A549 (cell line): ENCODE measurements at regions not wholly inside any gene's neighbourhood (a gene's known extent, or its start where the extent isn't known, plus 50 kb on each side); places are given as distances from the start of the nearest gene placed in this dataset.

Experiments
- ATAC-seq, 2 experiments: fragments of 200-7000 bp in 1 of 2; fragments of >200 bp in 1 of 2; cut with Nextera tagmentation in 1 of 2; cut with Tn5 transposase in 1 of 2; 3 replicates each; pipeline versions ENCODE4 v1.8.0 to v1.9.1; 2018 to 2020; ENCODE audit warnings: mild to moderate bottlenecking in 1 of 2, moderate library complexity in 1 of 2
- CTCF ChIA-PET: fragments of 300-600 bp; sonication (Branson Sonifier 250); formaldehyde crosslinking; extraction: SDS; loops from one replicate; lab custom pipeline; 2021; ENCODE audit warnings: antibody characterized with exemption, inconsistent platforms; lab: Yijun Ruan, JAX
- POLR2A ChIA-PET: fragments of 350-600 bp; formaldehyde crosslinking; extraction: SDS; loops from one replicate; lab custom pipeline; 2021; ENCODE audit warnings: antibody characterized with exemption, inconsistent platforms; lab: Yijun Ruan, JAX
- DNase-seq, 2 experiments: peaks; one replicate each; pipeline versions ENCODE4 v3.0.0 to v3.0.0-alpha.2; 2011 to 2016; ENCODE audit warnings: low read depth in 1 of 2, low spot score in 1 of 2
- FAIRE-seq: peaks from 2 replicates; lab custom pipeline; 2011; peaks lifted over from hg19 to GRCh38; lab: Jason Lieb, UNC
- H3K27ac ChIP-seq, 2 experiments: fragments of >200 bp; sonication (Bioruptor Twin); formaldehyde crosslinking; 3 replicates each; pipeline ENCODE4 v1.5.1; 2016 to 2017
- H3K4me1 ChIP-seq: fragments of >200 bp; sonication (Bioruptor Twin); formaldehyde crosslinking; 3 replicates; pipeline ENCODE4 v1.6.1; 2016
- H3K4me2 ChIP-seq: fragments of >200 bp; sonication (Bioruptor Twin); formaldehyde crosslinking; 3 replicates; pipeline ENCODE4 v1.6.1; 2016
- H3K4me3 ChIP-seq: fragments of >200 bp; sonication (Bioruptor Twin); formaldehyde crosslinking; 3 replicates; pipeline ENCODE4 v1.5.1; 2016
- H3K9me3 ChIP-seq: fragments of >200 bp; sonication (Bioruptor Twin); formaldehyde crosslinking; 3 replicates; pipeline ENCODE4 v1.6.1; 2016
- ATOH8 ChIP-seq: fragments of 250-450 bp; sonication (Bioruptor Pico); IDR thresholded peaks from 2 replicates; pipeline ENCODE4 v1.5.0; 2020; ENCODE audit warnings: low read depth, mild to moderate bottlenecking, moderate library complexity
- BCL3 ChIP-seq: fragments of >200 bp; sonication (Bioruptor Twin); formaldehyde crosslinking; IDR thresholded peaks from 3 replicates; pipeline ENCODE4 v1.6.1; 2016
- CTCF ChIP-seq: fragments of >200 bp; sonication (Bioruptor Twin); formaldehyde crosslinking; IDR thresholded peaks from 3 replicates; pipeline ENCODE4 v1.5.1; 2016
- EP300 ChIP-seq, 2 experiments: fragments of >200 bp; sonication (Bioruptor Twin); formaldehyde crosslinking; IDR thresholded peaks; 2 replicates in 1 of 2; 3 replicates in 1 of 2; pipeline ENCODE4 v1.6.1; 2016 to 2017
- ESRRA ChIP-seq: fragments of 150-350 bp; IDR thresholded peaks from 2 replicates; pipeline ENCODE4 v1.6.1; 2014; ENCODE audit warnings: mild to moderate bottlenecking, low read length, borderline replicate concordance
- FOXS1 ChIP-seq: fragments of 250-450 bp; sonication (Bioruptor Pico); IDR thresholded peaks from 2 replicates; pipeline ENCODE4 v1.5.0; 2020; ENCODE audit warnings: mild to moderate bottlenecking, moderate library complexity
- HEYL ChIP-seq: fragments of 250-450 bp; sonication (Bioruptor Pico); IDR thresholded peaks from 2 replicates; pipeline ENCODE4 v1.8.0; 2021; ENCODE audit warnings: mild to moderate bottlenecking, moderate library complexity
- HOXA7 ChIP-seq: fragments of 250-450 bp; sonication (Bioruptor Pico); IDR thresholded peaks from 2 replicates; pipeline ENCODE4 v1.5.0; 2020; ENCODE audit warnings: mild to moderate bottlenecking, moderate library complexity
- HOXB13 ChIP-seq: fragments of 250-450 bp; sonication (Bioruptor Pico); IDR thresholded peaks from 2 replicates; pipeline ENCODE4 v1.5.0; 2020; ENCODE audit warnings: low read depth, mild to moderate bottlenecking, moderate library complexity
- JUNB ChIP-seq: fragments of >200 bp; sonication (Bioruptor Twin); formaldehyde crosslinking; IDR thresholded peaks from 2 replicates; pipeline ENCODE4 v1.6.1; 2016
- MYC ChIP-seq: IDR thresholded peaks from 2 replicates; pipeline ENCODE4 v1.6.1; 2012; ENCODE audit warnings: mild to moderate bottlenecking, inconsistent platforms, low read length, improper control_type of control experiment, borderline replicate concordance
- NPAS2 ChIP-seq: fragments of 250-450 bp; sonication (Bioruptor Pico); IDR thresholded peaks from 2 replicates; pipeline ENCODE4 v1.8.0; 2022; ENCODE audit warnings: mild to moderate bottlenecking, moderate library complexity, borderline replicate concordance
- PHF8 ChIP-seq: fragments of 200-600 bp; sonication (generic); IDR thresholded peaks from 2 replicates; pipeline ENCODE4 v1.6.1; 2016; ENCODE audit warnings: low read depth, mild to moderate bottlenecking, antibody characterized with exemption, moderate library complexity, borderline replicate concordance
- RARB ChIP-seq: fragments of 250-450 bp; sonication (Bioruptor Pico); IDR thresholded peaks from 2 replicates; pipeline ENCODE4 v1.8.0; 2021; ENCODE audit warnings: mild to moderate bottlenecking, moderate library complexity
- REST ChIP-seq: fragments of 200-600 bp; sonication (generic); IDR thresholded peaks from 2 replicates; pipeline ENCODE4 v1.6.1; 2016; ENCODE audit warnings: antibody characterized with exemption, mild to moderate bottlenecking, moderate library complexity
- TFCP2L1 ChIP-seq: fragments of 250-450 bp; sonication (Bioruptor Pico); IDR thresholded peaks from 2 replicates; pipeline ENCODE4 v1.5.0; 2021; ENCODE audit warnings: mild to moderate bottlenecking
- USF2 ChIP-seq: fragments of 450-650 bp; IDR thresholded peaks from 2 replicates; pipeline ENCODE4 v1.6.1; 2014; ENCODE audit warnings: antibody characterized with exemption
- WGBS: methylation state at CpG from one replicate; pipeline ENCODE4 v1.1.6; 2017; ENCODE audit errors: missing lambda C conversion rate; 5-methylcytosine and 5-hydroxymethylcytosine counted together

GRCh38 chr5:17075236-17075635 lies 139.1 kb upstream of the MYO10 start:
- POLR2A ChIA-PET: no interaction called here
- Histone ChIP-seq H3K27ac (no peak overlapping the region), H3K4me1 (peaks cover 10% of the 10 kb centered on the region)
- 91% methylated on average over 4 of the region's 4 CpGs for WGBS
- TF ChIP-seq RARB (CRISPR knock-in tag): no peak
- TF ChIP-seq, all 56 proteins: peak for 0
- no peaks in the 10 kb centered on the region for H3K9me3 ChIP-seq
- no peak overlapping the region for H3K4me3 ChIP-seq
- DNase-seq: no peak
- H3K4me2 ChIP-seq: no peak overlapping the region
- CTCF ChIA-PET: no interaction called here
- no peak for FAIRE-seq
- ATAC-seq: no peak

- FAIRE-seq (no peak), DNase-seq (no peak), ATAC-seq (no peak)
- no peak overlapping the region for H3K4me3 ChIP-seq
- no peak overlapping the region for H3K27ac ChIP-seq
- CTCF ChIA-PET: interaction anchor here (1.0 to 2.0 kb wide), 3 partner anchors 18 to 113 kb away, joined by 3 to 9 read pairs (median 4); no protein-coding TSS in a partner anchor
- H3K4me2 ChIP-seq: no peak overlapping the region
- no peak for TF ChIP-seq HEYL (CRISPR knock-in tag)
- TF ChIP-seq BCL3: no peak
- no peak for TF ChIP-seq PHF8
- TF ChIP-seq FOXS1 (CRISPR knock-in tag): no peak
- no peak for TF ChIP-seq RARB (CRISPR knock-in tag)
- TF ChIP-seq USF2: no peak
- TF ChIP-seq NPAS2 (CRISPR knock-in tag): no peak
- TF ChIP-seq REST: no peak
- no peak for TF ChIP-seq MYC
- TF ChIP-seq EP300 (IDR thresholded peaks at IDR 0.05): no peak
- TF ChIP-seq HOXB13 (CRISPR knock-in tag): no peak
- no peak for TF ChIP-seq ESRRA
- H3K4me1 ChIP-seq: peaks cover 6% of the 10 kb centered on the region; the same call in 2 of the 3 replicates
- H3K9me3 ChIP-seq: no peaks in the 10 kb centered on the region
- POLR2A ChIA-PET: no interaction called here
- WGBS: 89% methylated on average over 2 of the region's 2 CpGs
These were observed 140.2 kb upstream of the MYO10 start for GRCh38 chr5:17076272-17076671.

GRCh38 chr5:17077440-17078233 lies 139.8 kb upstream of the BASP1 start:
- TF ChIP-seq CTCF (no peak), ATOH8 (CRISPR knock-in tag) (no peak), TFCP2L1 (CRISPR knock-in tag) (no peak), EP300 (IDR thresholded peaks at IDR 0.05) (no peak), JUNB (no peak), HOXA7 (CRISPR knock-in tag) (no peak), MYC (no peak)
- ChIA-PET POLR2A (no interaction called here), CTCF (interaction anchor here (1.0 to 2.0 kb wide), 5 partner anchors 11 to 144 kb away, joined by 3 to 9 read pairs (median 4); no protein-coding TSS in a partner anchor)
- ATAC-seq: no peak
- no peak overlapping the region for H3K27ac ChIP-seq
- WGBS: 83% methylated on average over 11 of the region's 11 CpGs
- no peak overlapping the region for H3K4me2 ChIP-seq
- peaks cover 6% of the 10 kb centered on the region; the same call in 2 of the 3 replicates for H3K4me1 ChIP-seq
- DNase-seq: no peak
- no peaks in the 10 kb centered on the region for H3K9me3 ChIP-seq
- no peak overlapping the region for H3K4me3 ChIP-seq
- FAIRE-seq: no peak
